ENCODE measurements at regions not wholly inside any gene's neighbourhood (a gene's known extent, or its start where the extent isn't known, plus 50 kb on each side); places are given as distances from the start of the nearest gene placed in this dataset.

DNA sequence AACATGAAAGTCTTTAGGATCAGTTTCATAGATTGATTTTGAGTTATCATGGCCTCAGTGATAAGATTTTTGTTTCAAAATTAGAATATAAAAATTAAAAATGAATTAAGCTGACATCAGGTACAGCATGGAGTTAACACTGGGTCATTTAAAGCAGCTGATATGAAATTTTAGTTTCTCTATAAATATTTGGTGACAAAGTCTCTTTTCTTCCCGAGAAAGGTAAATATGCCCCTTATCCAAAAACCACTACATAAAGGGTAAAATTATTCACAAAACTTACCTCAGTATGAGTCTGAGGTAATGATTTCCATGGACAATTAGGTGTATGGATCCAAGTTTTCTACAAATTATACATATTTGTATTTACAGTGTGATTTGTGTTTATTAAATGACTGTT, 121.5 kb upstream of the PJA2 start:
- TF ChIP-seq POLR2AphosphoS5 (IDR thresholded peaks at IDR 0.05) (no peak), POLR2A (IDR thresholded peaks at IDR 0.05) (no peak)
- TF ChIP-seq, protein P1, sequence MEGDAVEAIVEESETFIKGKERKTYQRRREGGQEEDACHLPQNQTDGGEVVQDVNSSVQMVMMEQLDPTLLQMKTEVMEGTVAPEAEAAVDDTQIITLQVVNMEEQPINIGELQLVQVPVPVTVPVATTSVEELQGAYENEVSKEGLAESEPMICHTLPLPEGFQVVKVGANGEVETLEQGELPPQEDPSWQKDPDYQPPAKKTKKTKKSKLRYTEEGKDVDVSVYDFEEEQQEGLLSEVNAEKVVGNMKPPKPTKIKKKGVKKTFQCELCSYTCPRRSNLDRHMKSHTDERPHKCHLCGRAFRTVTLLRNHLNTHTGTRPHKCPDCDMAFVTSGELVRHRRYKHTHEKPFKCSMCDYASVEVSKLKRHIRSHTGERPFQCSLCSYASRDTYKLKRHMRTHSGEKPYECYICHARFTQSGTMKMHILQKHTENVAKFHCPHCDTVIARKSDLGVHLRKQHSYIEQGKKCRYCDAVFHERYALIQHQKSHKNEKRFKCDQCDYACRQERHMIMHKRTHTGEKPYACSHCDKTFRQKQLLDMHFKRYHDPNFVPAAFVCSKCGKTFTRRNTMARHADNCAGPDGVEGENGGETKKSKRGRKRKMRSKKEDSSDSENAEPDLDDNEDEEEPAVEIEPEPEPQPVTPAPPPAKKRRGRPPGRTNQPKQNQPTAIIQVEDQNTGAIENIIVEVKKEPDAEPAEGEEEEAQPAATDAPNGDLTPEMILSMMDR (IDR thresholded peaks at IDR 0.05), result no peak

Measured in sigmoid colon (tissue), 4 donors.